A673 (cell line): ENCODE measurements at regions not wholly inside any gene's neighbourhood (a gene's known extent, or its start where the extent isn't known, plus 50 kb on each side); places are given as distances from the start of the nearest gene placed in this dataset.

Source experiments
- BruUV-seq: library from RNA; stranded (reverse); fragments of 400-500 nt; replicated peaks from 2 replicates; lab custom pipeline; 2021; lab: Mats Ljungman, UMichigan
- CTCF ChIA-PET: fragments of 300-600 bp; sonication (Branson Sonifier 250); formaldehyde crosslinking; loops from one replicate; lab custom pipeline; 2022; ENCODE audit warnings: antibody characterized with exemption; lab: Charles Lee
- POLR2A ChIA-PET: fragments of 300-600 bp; sonication (Branson Sonifier 250); formaldehyde crosslinking; loops from one replicate; lab custom pipeline; 2022; ENCODE audit warnings: antibody characterized with exemption; ENCODE audit not compliant: low non-redundant PET; lab: Charles Lee
- DNase-seq: peaks from one replicate; pipeline ENCODE4 v3.0.0-alpha.2; 2015; ENCODE audit warnings: low spot score
- H3K27ac ChIP-seq: fragments of 200-600 bp; sonication (generic); 2 replicates; pipeline ENCODE4 v1.5.1; 2016; ENCODE audit warnings: mixed run types, low read depth, mild to moderate bottlenecking, mixed read lengths, antibody characterized with exemption, low read length; ENCODE audit not compliant: poor library complexity, severe bottlenecking
- H3K27me3 ChIP-seq: fragments of 200-600 bp; sonication (generic); replicated peaks from 2 replicates; pipeline ENCODE4 v1.6.1; 2017; ENCODE audit warnings: mixed run types, low read depth, mild to moderate bottlenecking, mixed read lengths, antibody characterized with exemption, low read length; ENCODE audit not compliant: insufficient read depth, poor library complexity
- H3K36me3 ChIP-seq: fragments of 200-600 bp; sonication (generic); 2 replicates; pipeline ENCODE4 v1.6.1; 2016; ENCODE audit warnings: mixed run types, mild to moderate bottlenecking, mixed read lengths, antibody characterized with exemption, low read length; ENCODE audit not compliant: insufficient read depth, poor library complexity, severe bottlenecking
- H3K4me1 ChIP-seq: fragments of 200-600 bp; sonication (generic); 2 replicates; pipeline ENCODE4 v1.6.1; 2017; ENCODE audit warnings: mixed run types, mild to moderate bottlenecking, mixed read lengths, antibody characterized with exemption, low read length; ENCODE audit not compliant: insufficient read depth, poor library complexity, severe bottlenecking
- H3K4me3 ChIP-seq: fragments of 200-600 bp; sonication (generic); 2 replicates; pipeline ENCODE4 v1.5.1; 2016; ENCODE audit warnings: low read depth, mixed run types, mild to moderate bottlenecking, mixed read lengths, low read length; ENCODE audit not compliant: poor library complexity, severe bottlenecking
- H3K9me3 ChIP-seq: fragments of 200-600 bp; sonication (generic); 2 replicates; pipeline ENCODE4 v1.6.1; 2016; ENCODE audit warnings: mixed run types, low read depth, mild to moderate bottlenecking, mixed read lengths, antibody characterized with exemption, low read length; ENCODE audit not compliant: poor library complexity, severe bottlenecking
- CTCF ChIP-seq: fragments of 300-800, 200-600 bp; sonication (generic); conservative IDR thresholded peaks from 2 replicates; pipeline ENCODE4 v1.5.1; 2017; ENCODE audit warnings: low read depth, mild to moderate bottlenecking, antibody characterized with exemption, low read length, moderate library complexity, mixed read lengths
- EZH2 ChIP-seq: fragments of 200-600 bp; sonication (generic); IDR thresholded peaks from 2 replicates; pipeline ENCODE4 v1.6.1; 2017; ENCODE audit warnings: borderline replicate concordance, low read depth, mild to moderate bottlenecking, mixed read lengths, antibody characterized with exemption, low read length; ENCODE audit not compliant: poor library complexity, severe bottlenecking
- intact Hi-C: fragments of 100-400 bp; cut with micrococcal nuclease; formaldehyde crosslinking; loops from one replicate; pipeline ENCODE4 v1.10.0; 2022; ENCODE audit not compliant: unreplicated experiment

- POLR2A ChIA-PET, result no interaction called here
- TF ChIP-seq CTCF (peak; percentile 40; the same call in 1 of the 2 replicates), EZH2 (no peak)
- Histone ChIP-seq H3K4me3 (no peak overlapping the region), H3K27ac (no peak overlapping the region), H3K4me1 (no peaks in the 10 kb centered on the region), H3K36me3 (no peaks in the 10 kb centered on the region), H3K27me3 (no peaks in the 10 kb centered on the region), H3K9me3 (no peaks in the 10 kb centered on the region)
- CTCF ChIA-PET, result no interaction called here
- BruUV-seq, result no TSS peak
- intact Hi-C loops, result no loop called here
- DNase-seq, result peak; percentile 2
Measured at GRCh38 chr4:65033899-65034298, 624.6 kb upstream of the TECRL start.

GRCh38 chr4:65028592-65028991 lies 619.3 kb upstream of the TECRL start:
- ChIA-PET CTCF (no interaction called here), POLR2A (no interaction called here)
- no peaks in the 10 kb centered on the region for H3K9me3 ChIP-seq
- intact Hi-C loops, result no loop called here
- TF ChIP-seq EZH2 (no peak), CTCF (no peak)
- no peak overlapping the region for H3K27ac ChIP-seq
- no peaks in the 10 kb centered on the region for H3K27me3 ChIP-seq
- H3K36me3 ChIP-seq, result no peaks in the 10 kb centered on the region
- no peak for DNase-seq
- no peak overlapping the region for H3K4me3 ChIP-seq
- BruUV-seq, result no TSS peak
- H3K4me1 ChIP-seq, result no peaks in the 10 kb centered on the region

- ChIA-PET POLR2A (no interaction called here), CTCF (no interaction called here)
- Histone ChIP-seq H3K4me1 (no peaks in the 10 kb centered on the region), H3K4me3 (no peak overlapping the region), H3K27me3 (no peaks in the 10 kb centered on the region), H3K9me3 (no peaks in the 10 kb centered on the region), H3K36me3 (no peaks in the 10 kb centered on the region), H3K27ac (no peak overlapping the region)
- intact Hi-C loops, result no loop called here
- DNase-seq, result no peak
- no TSS peak for BruUV-seq
- no peak for TF ChIP-seq CTCF
- TF ChIP-seq EZH2, result no peak
Measured at GRCh38 chr4:65023883-65024670, 614.8 kb upstream of the TECRL start.
